ENCODE measurements at regions not wholly inside any gene's neighbourhood (a gene's known extent, or its start where the extent isn't known, plus 50 kb on each side); places are given as distances from the start of the nearest gene placed in this dataset.

DNA sequence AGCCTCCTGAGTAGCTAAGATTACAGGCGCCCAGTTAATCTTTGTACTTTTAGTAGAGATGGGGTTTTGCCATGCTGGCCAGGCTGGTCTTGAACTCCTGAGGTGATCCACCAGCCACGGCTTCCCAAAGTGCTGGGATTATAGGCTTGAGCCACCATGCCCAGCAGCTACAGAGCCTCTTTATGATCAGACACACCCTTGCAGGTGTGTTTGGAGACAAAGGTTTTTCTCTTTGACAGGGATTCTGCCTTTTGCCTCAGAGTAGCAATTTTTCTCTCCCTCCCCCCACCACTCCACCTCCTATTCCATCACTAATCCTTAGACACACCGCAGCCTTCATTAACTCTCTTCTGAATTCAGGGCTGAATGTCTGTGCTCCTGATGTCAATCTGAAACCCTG lies 152.2 kb upstream of the NFIA start:
- no peaks in the 10 kb centered on the region for H3K36me3 ChIP-seq (ENCODE audit: control insufficient read depth in 4 of 4, insufficient read depth in 4 of 4, low read length in 3 of 4)
- H3K9me3 ChIP-seq (ENCODE audit: control extremely low read depth in 1 of 5, control insufficient read depth in 4 of 5, insufficient read depth in 2 of 5, low read depth in 1 of 5, low read length in 4 of 5): no peaks in the 10 kb centered on the region
- DNase-seq: no peak
- peaks cover 0 to 3% (median 2%) of the 10 kb centered on the region in 4 experiments for H3K4me1 ChIP-seq (ENCODE audit: control extremely low read depth in 1 of 4, control insufficient read depth in 4 of 4, insufficient read depth in 4 of 4, low read length in 3 of 4)
- CTCF ChIA-PET: no interaction called here
- no peaks in the 10 kb centered on the region for H3K27me3 ChIP-seq (replicated peaks in 2 of 5; ENCODE audit: control insufficient read depth in 4 of 5, insufficient read depth in 5 of 5, low read length in 4 of 5)
- no peak overlapping the region for H3K27ac ChIP-seq (ENCODE audit: insufficient read depth in 1 of 2, low read depth in 1 of 2, low read length in 2 of 2, poor library complexity in 1 of 2, severe bottlenecking in 2 of 2)
- 94% methylated on average over 2 of the region's 3 CpGs for WGBS (ENCODE audit: insufficient coverage)
- no peak overlapping the region for H3K4me3 ChIP-seq (ENCODE audit: control insufficient read depth in 1 of 7, extremely low read depth in 1 of 7, insufficient read depth in 4 of 7, low read depth in 2 of 7, low read length in 6 of 7)
- POLR2A ChIA-PET: no interaction called here

DNA sequence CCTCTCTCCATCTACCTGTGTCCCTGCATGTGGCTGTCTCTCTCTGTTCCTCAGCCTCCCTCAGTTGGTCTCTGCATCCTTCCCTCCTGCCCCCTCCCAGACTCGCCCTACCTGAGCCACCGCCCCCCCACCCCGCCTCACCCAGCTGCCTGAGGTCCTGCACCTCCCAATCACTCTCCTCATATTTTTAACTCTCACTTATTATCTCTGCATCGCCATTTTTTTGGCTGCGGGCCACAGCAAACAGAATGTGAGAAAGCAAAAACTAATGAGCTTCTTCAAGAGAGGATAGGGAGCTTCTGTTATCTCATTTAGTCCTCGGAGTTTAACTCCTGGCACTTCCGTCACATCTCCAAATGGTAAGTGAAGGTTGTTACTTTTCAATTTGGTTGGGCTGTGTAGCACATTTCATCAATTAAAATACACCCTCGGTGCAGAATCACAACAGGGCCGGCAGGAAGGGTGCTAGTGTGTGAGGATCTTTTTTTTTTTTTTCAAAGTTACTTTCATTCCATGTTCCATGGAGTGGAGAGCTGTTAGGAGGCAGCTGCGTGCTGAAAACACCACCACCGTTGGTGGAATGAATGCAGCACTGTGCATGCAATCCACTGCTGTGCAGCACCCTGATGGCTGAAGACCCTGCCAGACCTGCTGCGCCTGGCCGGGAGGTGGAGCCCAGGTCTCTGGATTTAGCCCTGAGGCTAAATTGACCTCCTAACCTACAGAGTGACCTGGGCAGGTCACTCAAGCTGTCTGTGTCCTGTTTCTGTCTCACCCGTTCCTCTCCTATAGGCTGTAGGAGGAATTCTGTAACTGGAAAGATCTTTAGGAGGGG lies 157.2 kb upstream of the NFIA start:
- Histone ChIP-seq H3K36me3 (ENCODE audit: control insufficient read depth in 4 of 4, insufficient read depth in 4 of 4, low read length in 3 of 4) (no peaks in the 10 kb centered on the region), H3K4me1 (ENCODE audit: control extremely low read depth in 1 of 4, control insufficient read depth in 4 of 4, insufficient read depth in 4 of 4, low read length in 3 of 4) (peaks cover 0 to 8% (median 6%) of the 10 kb centered on the region in 4 experiments), H3K4me3 (ENCODE audit: control insufficient read depth in 1 of 7, extremely low read depth in 1 of 7, insufficient read depth in 4 of 7, low read depth in 2 of 7, low read length in 6 of 7) (no peak overlapping the region), H3K9me3 (ENCODE audit: control extremely low read depth in 1 of 5, control insufficient read depth in 4 of 5, insufficient read depth in 2 of 5, low read depth in 1 of 5, low read length in 4 of 5) (no peaks in the 10 kb centered on the region), H3K27me3 (replicated peaks in 2 of 5; ENCODE audit: control insufficient read depth in 4 of 5, insufficient read depth in 5 of 5, low read length in 4 of 5) (no peaks in the 10 kb centered on the region), H3K27ac (ENCODE audit: insufficient read depth in 1 of 2, low read depth in 1 of 2, low read length in 2 of 2, poor library complexity in 1 of 2, severe bottlenecking in 2 of 2) (no peak overlapping the region)
- no peak for DNase-seq
- ChIA-PET CTCF (interaction anchor here (1.0 to 1.1 kb wide), 2 partner anchors 10 to 22 kb away, joined by 3 read pairs; no protein-coding TSS in a partner anchor), POLR2A (no interaction called here)
- 97% methylated on average over 7 of the region's 14 CpGs for WGBS (ENCODE audit: insufficient coverage)

- Histone ChIP-seq H3K4me3 (ENCODE audit: control insufficient read depth in 1 of 7, extremely low read depth in 1 of 7, insufficient read depth in 4 of 7, low read depth in 2 of 7, low read length in 6 of 7) (no peak overlapping the region), H3K4me1 (ENCODE audit: control extremely low read depth in 1 of 4, control insufficient read depth in 4 of 4, insufficient read depth in 4 of 4, low read length in 3 of 4) (peaks cover 0 to 8% (median 6%) of the 10 kb centered on the region in 4 experiments), H3K9me3 (ENCODE audit: control extremely low read depth in 1 of 5, control insufficient read depth in 4 of 5, insufficient read depth in 2 of 5, low read depth in 1 of 5, low read length in 4 of 5) (no peaks in the 10 kb centered on the region), H3K27me3 (replicated peaks in 2 of 5; ENCODE audit: control insufficient read depth in 4 of 5, insufficient read depth in 5 of 5, low read length in 4 of 5) (no peaks in the 10 kb centered on the region), H3K36me3 (ENCODE audit: control insufficient read depth in 4 of 4, insufficient read depth in 4 of 4, low read length in 3 of 4) (no peaks in the 10 kb centered on the region), H3K27ac (ENCODE audit: insufficient read depth in 1 of 2, low read depth in 1 of 2, low read length in 2 of 2, poor library complexity in 1 of 2, severe bottlenecking in 2 of 2) (no peak overlapping the region)
- POLR2A ChIA-PET: no interaction called here
- 100% methylated on average over 3 of the region's 3 CpGs for WGBS (ENCODE audit: insufficient coverage)
- DNase-seq: no peak
- CTCF ChIA-PET: interaction anchor here (1.0 to 1.8 kb wide), 2 partner anchors 9 to 12 kb away, joined by 3 to 4 read pairs; no protein-coding TSS in a partner anchor
Measured at GRCh38 chr1:60924165-60924564, 158.2 kb upstream of the NFIA start.

DNA sequence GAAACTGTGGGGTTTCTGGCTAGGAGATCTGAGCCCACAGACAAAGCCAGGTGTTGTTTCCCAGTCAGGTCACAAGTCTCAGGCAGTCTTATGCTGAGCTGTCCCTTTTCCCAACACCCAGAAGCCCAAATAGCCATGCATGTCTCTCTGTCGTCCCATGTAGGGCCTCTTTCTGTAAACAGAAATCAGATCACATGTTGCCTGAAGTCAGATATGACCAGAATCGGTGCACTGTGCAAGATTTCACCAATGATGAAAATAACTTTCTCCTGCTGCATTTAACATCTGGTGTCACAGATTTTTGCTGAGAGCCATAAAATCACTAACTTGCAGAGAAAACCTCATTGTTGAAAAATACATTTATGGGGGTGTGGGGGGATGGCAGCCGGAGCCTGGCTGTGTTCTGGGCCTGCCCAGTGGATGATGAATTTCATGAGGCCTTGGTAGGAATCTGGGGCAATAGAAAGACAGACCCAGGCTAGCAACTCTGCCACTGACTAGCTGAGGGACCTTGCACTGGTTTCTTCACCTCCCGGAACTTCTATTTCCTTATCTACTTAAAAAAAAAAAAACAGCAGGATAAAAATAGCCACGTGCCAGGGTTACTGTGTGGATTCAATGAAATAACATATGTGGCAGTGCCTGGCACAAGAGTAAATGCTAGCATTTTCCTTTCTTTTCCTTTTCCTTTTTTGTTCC lies 158.8 kb upstream of the NFIA start:
- Histone ChIP-seq H3K27me3 (replicated peaks in 2 of 5; ENCODE audit: control insufficient read depth in 4 of 5, insufficient read depth in 5 of 5, low read length in 4 of 5) (no peaks in the 10 kb centered on the region), H3K9me3 (ENCODE audit: control extremely low read depth in 1 of 5, control insufficient read depth in 4 of 5, insufficient read depth in 2 of 5, low read depth in 1 of 5, low read length in 4 of 5) (no peaks in the 10 kb centered on the region), H3K36me3 (ENCODE audit: control insufficient read depth in 4 of 4, insufficient read depth in 4 of 4, low read length in 3 of 4) (no peaks in the 10 kb centered on the region), H3K4me3 (ENCODE audit: control insufficient read depth in 1 of 7, extremely low read depth in 1 of 7, insufficient read depth in 4 of 7, low read depth in 2 of 7, low read length in 6 of 7) (no peak overlapping the region), H3K4me1 (ENCODE audit: control extremely low read depth in 1 of 4, control insufficient read depth in 4 of 4, insufficient read depth in 4 of 4, low read length in 3 of 4) (peaks cover 0 to 8% (median 6%) of the 10 kb centered on the region in 4 experiments), H3K27ac (ENCODE audit: insufficient read depth in 1 of 2, low read depth in 1 of 2, low read length in 2 of 2, poor library complexity in 1 of 2, severe bottlenecking in 2 of 2) (no peak overlapping the region)
- WGBS (ENCODE audit: insufficient coverage): 53% methylated on average over 3 of the region's 5 CpGs
- DNase-seq: no peak
- ChIA-PET POLR2A (no interaction called here), CTCF (interaction anchor here (1.0 to 1.8 kb wide), 2 partner anchors 8 to 11 kb away, joined by 3 to 4 read pairs; no protein-coding TSS in a partner anchor)

DNA sequence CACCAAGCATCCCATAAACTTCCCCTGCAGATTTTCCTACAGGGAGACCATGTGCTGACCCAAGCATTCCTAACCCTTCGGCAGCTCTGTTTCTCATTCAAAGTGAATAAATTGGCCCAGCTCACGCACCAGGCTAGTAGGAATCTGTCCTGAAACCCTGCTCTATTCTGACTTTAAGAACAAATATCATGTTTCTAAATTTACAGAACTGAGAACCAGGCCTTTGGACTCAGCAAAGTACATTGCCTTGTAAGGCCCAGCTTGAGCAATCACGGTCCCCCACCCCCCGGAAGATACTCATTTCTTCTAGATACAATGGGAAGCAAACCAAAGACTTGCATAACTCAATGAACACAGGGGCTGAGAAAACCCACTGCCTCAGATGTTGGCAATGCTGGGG lies 160.1 kb upstream of the NFIA start:
- ChIA-PET POLR2A (no interaction called here), CTCF (no interaction called here)
- H3K36me3 ChIP-seq (ENCODE audit: control insufficient read depth in 4 of 4, insufficient read depth in 4 of 4, low read length in 3 of 4): no peaks in the 10 kb centered on the region
- no peak overlapping the region for H3K4me3 ChIP-seq (ENCODE audit: control insufficient read depth in 1 of 7, extremely low read depth in 1 of 7, insufficient read depth in 4 of 7, low read depth in 2 of 7, low read length in 6 of 7)
- H3K27me3 ChIP-seq (replicated peaks in 2 of 5; ENCODE audit: control insufficient read depth in 4 of 5, insufficient read depth in 5 of 5, low read length in 4 of 5): no peaks in the 10 kb centered on the region
- no peak for DNase-seq
- no peaks in the 10 kb centered on the region for H3K9me3 ChIP-seq (ENCODE audit: control extremely low read depth in 1 of 5, control insufficient read depth in 4 of 5, insufficient read depth in 2 of 5, low read depth in 1 of 5, low read length in 4 of 5)
- no peak overlapping the region for H3K27ac ChIP-seq (ENCODE audit: insufficient read depth in 1 of 2, low read depth in 1 of 2, low read length in 2 of 2, poor library complexity in 1 of 2, severe bottlenecking in 2 of 2)
- peaks cover 0 to 8% (median 6%) of the 10 kb centered on the region in 4 experiments for H3K4me1 ChIP-seq (ENCODE audit: control extremely low read depth in 1 of 4, control insufficient read depth in 4 of 4, insufficient read depth in 4 of 4, low read length in 3 of 4)
- WGBS (ENCODE audit: insufficient coverage): 100% methylated on average over 4 of the region's 4 CpGs

GRCh38 chr1:60921175-60921574 lies 161.2 kb upstream of the NFIA start:
- H3K27ac ChIP-seq (ENCODE audit: insufficient read depth in 1 of 2, low read depth in 1 of 2, low read length in 2 of 2, poor library complexity in 1 of 2, severe bottlenecking in 2 of 2): no peak overlapping the region
- POLR2A ChIA-PET: no interaction called here
- no peak overlapping the region for H3K4me3 ChIP-seq (ENCODE audit: control insufficient read depth in 1 of 7, extremely low read depth in 1 of 7, insufficient read depth in 4 of 7, low read depth in 2 of 7, low read length in 6 of 7)
- DNase-seq: no peak
- peaks cover 0 to 8% (median 6%) of the 10 kb centered on the region in 4 experiments for H3K4me1 ChIP-seq (ENCODE audit: control extremely low read depth in 1 of 4, control insufficient read depth in 4 of 4, insufficient read depth in 4 of 4, low read length in 3 of 4)
- H3K9me3 ChIP-seq (ENCODE audit: control extremely low read depth in 1 of 5, control insufficient read depth in 4 of 5, insufficient read depth in 2 of 5, low read depth in 1 of 5, low read length in 4 of 5): no peaks in the 10 kb centered on the region
- CTCF ChIA-PET: no interaction called here
- H3K27me3 ChIP-seq (replicated peaks in 2 of 5; ENCODE audit: control insufficient read depth in 4 of 5, insufficient read depth in 5 of 5, low read length in 4 of 5): no peaks in the 10 kb centered on the region
- 97% methylated on average over 4 of the region's 4 CpGs for WGBS (ENCODE audit: insufficient coverage)
- H3K36me3 ChIP-seq (ENCODE audit: control insufficient read depth in 4 of 4, insufficient read depth in 4 of 4, low read length in 3 of 4): no peaks in the 10 kb centered on the region

- POLR2A ChIA-PET: interaction anchor here (0.6 kb wide), 1 partner anchor 68 kb away, joined by 3 read pairs; no protein-coding TSS in a partner anchor
- no peaks in the 10 kb centered on the region for H3K9me3 ChIP-seq (ENCODE audit: control extremely low read depth in 1 of 5, control insufficient read depth in 4 of 5, insufficient read depth in 2 of 5, low read depth in 1 of 5, low read length in 4 of 5)
Measured at GRCh38 chr1:60920561-60920960, 161.8 kb upstream of the NFIA start.

More at GRCh38 chr1:60920561-60920960, 161.8 kb upstream of the NFIA start:
- Histone ChIP-seq H3K36me3 (ENCODE audit: control insufficient read depth in 4 of 4, insufficient read depth in 4 of 4, low read length in 3 of 4) (no peaks in the 10 kb centered on the region), H3K27me3 (replicated peaks in 2 of 5; ENCODE audit: control insufficient read depth in 4 of 5, insufficient read depth in 5 of 5, low read length in 4 of 5) (no peaks in the 10 kb centered on the region), H3K4me3 (ENCODE audit: control insufficient read depth in 1 of 7, extremely low read depth in 1 of 7, insufficient read depth in 4 of 7, low read depth in 2 of 7, low read length in 6 of 7) (no peak overlapping the region), H3K4me1 (ENCODE audit: control extremely low read depth in 1 of 4, control insufficient read depth in 4 of 4, insufficient read depth in 4 of 4, low read length in 3 of 4) (peaks cover 0 to 8% (median 6%) of the 10 kb centered on the region in 4 experiments), H3K27ac (ENCODE audit: insufficient read depth in 1 of 2, low read depth in 1 of 2, low read length in 2 of 2, poor library complexity in 1 of 2, severe bottlenecking in 2 of 2) (no peak overlapping the region)
- 89% methylated on average over 1 of the region's 2 CpGs for WGBS (ENCODE audit: insufficient coverage)
- no peak for DNase-seq
- CTCF ChIA-PET: no interaction called here
